ENCODE measurements at regions not wholly inside any gene's neighbourhood (a gene's known extent, or its start where the extent isn't known, plus 50 kb on each side); places are given as distances from the start of the nearest gene placed in this dataset.

DNA sequence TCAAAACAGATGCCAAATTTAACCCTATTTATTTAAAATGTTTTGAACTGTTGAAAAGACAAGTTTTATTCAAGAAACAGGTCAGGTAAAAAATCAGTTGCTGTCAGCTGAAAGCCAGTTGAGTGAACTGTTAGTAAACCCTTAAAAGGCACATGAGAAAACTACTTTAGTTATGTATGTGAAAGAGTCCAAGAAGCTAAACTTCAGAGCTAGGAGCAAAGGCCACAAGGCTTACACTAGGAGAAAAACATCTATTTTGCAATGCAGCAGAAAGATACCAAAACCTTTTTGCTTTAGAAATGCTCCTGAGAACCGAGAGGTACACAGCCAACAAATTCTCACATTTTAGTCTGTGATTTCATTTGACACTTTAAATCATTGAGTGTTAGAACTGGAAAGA, 375.2 kb downstream of the FSCB start:
- H3K27ac Mint-ChIP-seq = no peak overlapping the region
- H3K27me3 Mint-ChIP-seq = no peaks in the 10 kb centered on the region
- no peaks in the 10 kb centered on the region for H3K9me3 Mint-ChIP-seq (ENCODE audit: low read depth)
- no peak for DNase-seq (ENCODE audit: low spot score, unreplicated experiment)
- TF ChIP-seq, protein P1, sequence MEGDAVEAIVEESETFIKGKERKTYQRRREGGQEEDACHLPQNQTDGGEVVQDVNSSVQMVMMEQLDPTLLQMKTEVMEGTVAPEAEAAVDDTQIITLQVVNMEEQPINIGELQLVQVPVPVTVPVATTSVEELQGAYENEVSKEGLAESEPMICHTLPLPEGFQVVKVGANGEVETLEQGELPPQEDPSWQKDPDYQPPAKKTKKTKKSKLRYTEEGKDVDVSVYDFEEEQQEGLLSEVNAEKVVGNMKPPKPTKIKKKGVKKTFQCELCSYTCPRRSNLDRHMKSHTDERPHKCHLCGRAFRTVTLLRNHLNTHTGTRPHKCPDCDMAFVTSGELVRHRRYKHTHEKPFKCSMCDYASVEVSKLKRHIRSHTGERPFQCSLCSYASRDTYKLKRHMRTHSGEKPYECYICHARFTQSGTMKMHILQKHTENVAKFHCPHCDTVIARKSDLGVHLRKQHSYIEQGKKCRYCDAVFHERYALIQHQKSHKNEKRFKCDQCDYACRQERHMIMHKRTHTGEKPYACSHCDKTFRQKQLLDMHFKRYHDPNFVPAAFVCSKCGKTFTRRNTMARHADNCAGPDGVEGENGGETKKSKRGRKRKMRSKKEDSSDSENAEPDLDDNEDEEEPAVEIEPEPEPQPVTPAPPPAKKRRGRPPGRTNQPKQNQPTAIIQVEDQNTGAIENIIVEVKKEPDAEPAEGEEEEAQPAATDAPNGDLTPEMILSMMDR (IDR thresholded peaks at IDR 0.05; ENCODE audit: unreplicated experiment) = no peak
- no peak overlapping the region for H3K4me3 Mint-ChIP-seq (ENCODE audit: low read depth)
- H3K36me3 Mint-ChIP-seq (ENCODE audit: insufficient read depth) = no peaks in the 10 kb centered on the region
- no peaks in the 10 kb centered on the region for H3K4me1 Mint-ChIP-seq (ENCODE audit: low read depth)

DNA sequence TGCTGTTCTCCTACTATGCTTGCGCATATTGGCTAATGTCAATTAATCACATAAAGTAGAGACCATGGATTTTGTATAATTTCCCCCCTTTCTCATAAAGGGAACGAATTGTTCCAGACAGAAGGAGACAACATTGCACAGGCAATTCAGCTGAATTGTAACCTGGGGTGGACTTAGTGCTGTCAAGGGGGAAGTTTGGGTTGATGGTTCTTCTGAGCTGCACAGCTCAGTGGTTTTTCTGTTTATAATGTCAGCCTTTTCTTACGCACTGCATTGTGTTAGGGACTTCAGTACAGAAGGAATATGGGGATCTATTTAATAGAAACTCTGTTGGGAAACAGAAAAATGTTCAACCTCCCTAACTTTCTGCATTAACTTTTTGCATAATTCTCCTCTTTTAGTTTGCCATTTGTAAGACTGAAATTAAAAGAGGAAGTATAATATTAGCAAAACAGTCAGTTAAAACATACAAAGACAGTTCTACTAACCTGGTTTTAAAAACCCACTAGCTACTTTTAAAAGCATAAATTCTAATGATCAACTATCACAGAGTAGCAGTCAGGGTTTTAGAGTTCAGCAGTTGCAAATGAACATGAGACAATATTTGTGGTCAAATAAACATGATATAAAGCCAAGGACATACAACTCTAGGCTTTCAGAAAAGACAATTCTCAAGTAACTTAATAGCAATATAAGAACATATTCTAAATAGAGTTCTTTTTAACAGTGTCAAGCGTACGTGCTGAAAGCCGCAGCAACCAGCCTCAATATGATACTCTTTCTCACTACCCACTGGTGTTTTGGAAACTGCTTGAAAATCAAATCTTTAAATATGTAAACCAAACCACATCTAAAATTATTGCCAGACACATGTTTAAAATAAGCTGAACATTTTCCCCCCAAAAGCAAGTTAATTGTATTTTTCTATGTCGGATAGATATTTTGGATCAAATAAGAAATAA, 393.0 kb downstream of the FSCB start:
- H3K36me3 Mint-ChIP-seq (ENCODE audit: insufficient read depth) = no peaks in the 10 kb centered on the region

DNA sequence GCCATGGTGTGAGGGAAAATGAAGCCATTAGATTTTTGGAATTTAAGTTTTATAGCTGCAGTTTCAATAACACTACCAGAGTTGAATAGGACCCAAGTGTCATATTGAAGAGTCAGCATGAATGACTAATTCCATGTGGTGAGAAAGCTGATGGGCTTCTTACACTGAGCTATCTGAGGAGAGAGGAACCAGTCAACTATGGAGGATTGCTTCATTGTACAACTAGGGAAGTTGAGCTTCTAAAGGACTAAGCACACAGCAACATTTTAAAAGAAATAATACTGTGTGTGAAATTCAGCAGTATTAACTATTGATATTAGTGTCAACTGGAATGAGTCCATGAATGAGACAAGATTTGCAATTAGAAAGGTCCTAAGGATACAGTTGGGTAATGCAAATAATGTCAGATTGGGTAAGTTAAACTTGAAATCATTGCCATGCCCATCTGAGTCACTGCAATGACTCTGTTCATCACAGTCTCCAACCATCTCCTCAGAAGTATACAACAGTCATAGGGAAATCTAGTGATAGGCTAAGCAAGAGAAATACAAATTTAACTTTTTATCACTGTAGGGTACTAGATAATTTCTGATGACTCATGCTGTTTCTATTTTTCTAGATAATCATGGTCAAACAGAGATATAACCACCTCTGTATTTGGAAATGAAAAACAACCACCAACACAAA, 394.2 kb downstream of the FSCB start:
- no peak for DNase-seq (ENCODE audit: low spot score, unreplicated experiment)
- peaks cover 13% of the 10 kb centered on the region for H3K9me3 Mint-ChIP-seq (ENCODE audit: low read depth)
- TF ChIP-seq, protein P1 (IDR thresholded peaks at IDR 0.05; ENCODE audit: unreplicated experiment) = no peak
- H3K27me3 Mint-ChIP-seq = no peaks in the 10 kb centered on the region
- no peaks in the 10 kb centered on the region for H3K4me1 Mint-ChIP-seq (ENCODE audit: low read depth)
- H3K4me3 Mint-ChIP-seq (ENCODE audit: low read depth) = no peak overlapping the region
- no peak overlapping the region for H3K27ac Mint-ChIP-seq
- H3K36me3 Mint-ChIP-seq (ENCODE audit: insufficient read depth) = no peaks in the 10 kb centered on the region

More for the DNA sequence above, 393.0 kb downstream of the FSCB start:
- Mint-ChIP-seq H3K4me3 (ENCODE audit: low read depth) (no peak overlapping the region), H3K4me1 (ENCODE audit: low read depth) (no peaks in the 10 kb centered on the region), H3K27ac (no peak overlapping the region), H3K27me3 (no peaks in the 10 kb centered on the region), H3K9me3 (ENCODE audit: low read depth) (peaks cover 16% of the 10 kb centered on the region)
- DNase-seq (ENCODE audit: low spot score, unreplicated experiment) = no peak
- TF ChIP-seq, protein P1 (IDR thresholded peaks at IDR 0.05; ENCODE audit: unreplicated experiment) = no peak

DNA sequence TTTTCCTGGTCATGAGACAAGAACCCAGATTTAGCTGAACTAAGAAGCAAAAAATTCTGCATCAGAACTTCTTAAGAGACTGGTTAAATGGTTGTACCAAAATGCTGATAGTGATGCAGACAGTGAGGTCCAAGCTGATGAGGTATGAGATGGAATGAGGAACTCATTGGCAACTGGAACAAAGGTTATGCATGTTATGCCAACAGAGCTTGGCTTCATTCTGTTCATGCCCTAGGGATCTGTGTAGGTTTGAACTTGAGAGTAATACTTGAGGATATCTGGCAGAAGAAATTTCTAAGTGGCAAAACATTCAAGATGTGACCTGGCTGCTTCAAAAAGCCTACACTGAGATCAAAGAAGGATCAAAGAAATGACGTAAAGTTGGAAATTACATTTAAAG, 398.0 kb downstream of the FSCB start:
- Mint-ChIP-seq H3K4me3 (ENCODE audit: low read depth) (no peak overlapping the region), H3K36me3 (ENCODE audit: insufficient read depth) (no peaks in the 10 kb centered on the region), H3K27ac (no peak overlapping the region), H3K27me3 (no peaks in the 10 kb centered on the region), H3K9me3 (ENCODE audit: low read depth) (peaks cover 11% of the 10 kb centered on the region), H3K4me1 (ENCODE audit: low read depth) (no peaks in the 10 kb centered on the region)
- TF ChIP-seq, protein P1 (IDR thresholded peaks at IDR 0.05; ENCODE audit: unreplicated experiment) = no peak
- no peak for DNase-seq (ENCODE audit: low spot score, unreplicated experiment)

DNA sequence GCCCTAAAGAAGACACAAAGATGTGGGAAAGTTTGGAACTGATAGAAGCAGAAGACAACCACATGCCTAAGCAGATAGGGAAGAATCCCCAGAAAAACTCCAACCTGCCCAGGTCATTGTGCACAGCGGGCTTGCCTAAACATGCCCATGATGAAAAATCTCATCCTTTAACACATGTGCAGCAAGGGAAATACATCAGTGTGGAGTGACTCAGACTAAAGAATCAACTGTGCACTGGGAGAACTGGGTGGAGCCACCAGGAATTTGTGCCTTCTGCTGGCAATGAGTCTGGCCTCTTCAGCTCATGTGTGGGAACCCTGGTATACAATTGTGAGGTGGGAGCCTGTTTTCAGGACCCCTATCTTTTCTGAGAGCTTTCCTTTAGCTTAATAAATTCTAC, 398.5 kb downstream of the FSCB start:
- TF ChIP-seq, protein P1 (IDR thresholded peaks at IDR 0.05; ENCODE audit: unreplicated experiment) = no peak
- Mint-ChIP-seq H3K27ac (no peak overlapping the region), H3K9me3 (ENCODE audit: low read depth) (peaks cover 11% of the 10 kb centered on the region), H3K36me3 (ENCODE audit: insufficient read depth) (no peaks in the 10 kb centered on the region), H3K4me1 (ENCODE audit: low read depth) (no peaks in the 10 kb centered on the region), H3K4me3 (ENCODE audit: low read depth) (no peak overlapping the region), H3K27me3 (no peaks in the 10 kb centered on the region)
- DNase-seq (ENCODE audit: low spot score, unreplicated experiment) = no peak
